HT1080 (cell line): ENCODE measurements at regions not wholly inside any gene's neighbourhood (a gene's known extent, or its start where the extent isn't known, plus 50 kb on each side); places are given as distances from the start of the nearest gene placed in this dataset.

ENCODE experiments used
- DNase-seq: peaks from one replicate; pipeline ENCODE4 v3.0.0-alpha.2; 2015; ENCODE audit warnings: low read depth

DNA sequence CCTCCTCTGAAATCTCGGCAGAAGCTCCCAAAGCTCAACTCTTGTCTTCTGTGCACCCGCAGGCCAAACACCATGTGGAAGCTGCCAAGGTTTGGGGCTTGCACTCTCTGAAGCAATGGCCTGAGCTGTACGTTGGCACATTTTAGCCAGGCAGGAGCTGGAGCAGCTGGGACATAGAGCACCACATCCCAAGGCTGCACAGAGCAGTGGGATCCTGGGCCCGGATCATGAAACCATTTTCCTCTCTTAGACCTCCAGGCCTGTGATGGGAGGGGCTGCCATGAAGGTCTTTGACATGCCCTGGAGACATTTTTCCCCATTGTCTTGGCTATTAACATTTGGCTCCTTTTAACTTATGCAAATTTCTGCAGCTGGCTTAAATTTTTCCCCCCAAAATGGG, 567.1 kb upstream of the ZNF608 start:
- no peak for DNase-seq

- no peak for DNase-seq
Measured at GRCh38 chr5:125315306-125315705, 568.9 kb upstream of the ZNF608 start.

DNA sequence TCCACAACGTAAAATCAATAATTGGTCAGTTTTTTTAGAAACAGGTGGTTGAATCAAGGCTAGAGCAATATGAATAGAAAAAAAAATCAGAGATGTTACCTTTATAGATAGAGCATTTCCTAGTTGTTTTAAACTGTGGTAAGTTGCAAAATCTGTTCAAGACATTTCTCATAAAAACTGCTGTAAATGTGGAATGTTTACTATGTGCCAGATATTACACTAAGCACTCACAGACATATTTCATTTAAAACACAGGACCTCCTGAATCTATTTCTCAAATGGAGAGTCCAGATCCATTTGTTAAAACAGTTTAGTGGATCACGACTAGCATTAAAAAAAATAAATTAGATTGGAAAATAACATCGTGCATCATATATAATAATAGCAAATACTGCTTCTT, 570.0 kb upstream of the ZNF608 start:
- no peak for DNase-seq

DNA sequence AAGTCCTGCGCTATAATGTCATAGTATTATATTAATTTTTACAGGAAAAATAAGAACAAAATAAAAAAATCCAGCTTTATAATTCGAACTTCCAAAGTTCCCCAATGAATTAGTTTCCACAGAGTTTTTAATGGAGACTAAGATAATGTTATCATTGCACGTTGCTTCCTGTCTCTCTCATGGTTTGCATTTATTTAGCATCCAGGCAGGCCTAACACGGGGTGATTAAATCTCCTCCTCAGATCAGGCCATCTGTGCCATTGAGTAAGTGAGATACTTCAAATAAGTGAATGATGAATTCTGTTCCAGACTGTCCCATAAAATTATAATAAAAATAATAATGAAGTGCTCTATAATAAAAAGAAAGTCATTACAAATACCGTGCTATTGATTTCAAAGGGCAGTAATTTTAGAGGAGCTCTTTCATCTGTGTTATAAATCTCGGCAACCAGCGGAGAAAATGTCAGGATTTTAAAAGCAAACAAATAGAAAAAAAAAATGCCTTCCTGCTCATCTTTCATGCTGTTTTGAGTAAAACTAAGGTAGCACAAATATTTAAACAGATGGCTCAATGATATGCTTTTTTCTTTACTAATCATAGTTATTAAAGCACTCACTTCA, 570.6 kb upstream of the ZNF608 start:
- no peak for DNase-seq

- DNase-seq, result no peak
Measured at GRCh38 chr5:125317536-125317995, 571.1 kb upstream of the ZNF608 start.

DNA sequence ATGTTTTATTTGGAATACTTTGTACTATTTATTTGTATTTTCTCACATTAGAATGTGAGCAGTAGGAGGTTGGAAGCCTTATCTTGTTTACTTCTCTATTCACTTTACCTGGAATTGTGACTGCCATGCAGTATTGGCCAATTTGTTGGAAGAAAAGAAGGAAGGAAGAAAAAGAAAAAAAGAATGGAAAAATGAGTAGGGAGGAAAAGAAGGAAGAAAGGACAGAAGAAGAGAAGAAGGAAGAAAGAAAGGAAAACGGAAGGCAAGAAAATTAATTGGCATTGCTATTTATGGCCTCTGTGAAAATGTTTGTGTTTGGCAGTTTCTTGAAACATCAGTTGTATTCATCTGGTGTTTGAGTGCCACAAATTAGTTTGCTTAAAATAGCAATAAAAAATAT, 575.2 kb upstream of the ZNF608 start:
- DNase-seq, result no peak

- no peak for DNase-seq
Measured at GRCh38 chr5:125323613-125324012, 577.2 kb upstream of the ZNF608 start.

DNA sequence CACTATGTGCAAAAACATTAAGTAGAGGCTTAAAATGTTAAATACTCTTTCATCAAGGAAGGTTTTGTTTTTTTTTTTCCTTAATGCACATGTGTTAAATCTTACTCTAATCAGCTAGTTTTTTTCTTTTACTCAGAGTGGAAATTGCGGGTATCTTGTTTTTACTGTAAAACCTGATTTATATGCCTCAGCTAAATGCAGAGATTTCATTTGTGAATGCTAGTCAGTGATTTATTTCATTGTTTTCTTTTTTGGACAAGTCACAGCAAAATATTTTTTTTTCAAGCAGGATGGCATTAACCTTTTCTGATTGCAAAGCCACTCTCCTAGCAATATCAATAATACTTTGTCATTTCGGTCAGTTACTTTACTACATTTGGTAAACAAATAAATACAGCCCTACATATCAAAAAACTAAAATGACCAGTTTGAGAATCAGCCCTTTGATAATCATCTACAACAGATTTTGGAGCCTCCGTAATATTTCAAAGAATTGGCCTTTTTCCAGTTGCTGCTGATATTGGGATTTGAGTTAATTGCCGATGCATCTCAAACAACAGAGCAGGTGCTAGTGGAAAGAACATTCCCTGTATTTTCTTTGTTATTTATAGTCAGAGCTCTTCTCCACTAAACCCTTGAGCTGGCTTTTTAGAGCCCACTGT, 579.2 kb upstream of the ZNF608 start:
- DNase-seq, result no peak

GRCh38 chr5:125326150-125326510, 579.7 kb upstream of the ZNF608 start:
- DNase-seq, result peak; percentile 59

DNA sequence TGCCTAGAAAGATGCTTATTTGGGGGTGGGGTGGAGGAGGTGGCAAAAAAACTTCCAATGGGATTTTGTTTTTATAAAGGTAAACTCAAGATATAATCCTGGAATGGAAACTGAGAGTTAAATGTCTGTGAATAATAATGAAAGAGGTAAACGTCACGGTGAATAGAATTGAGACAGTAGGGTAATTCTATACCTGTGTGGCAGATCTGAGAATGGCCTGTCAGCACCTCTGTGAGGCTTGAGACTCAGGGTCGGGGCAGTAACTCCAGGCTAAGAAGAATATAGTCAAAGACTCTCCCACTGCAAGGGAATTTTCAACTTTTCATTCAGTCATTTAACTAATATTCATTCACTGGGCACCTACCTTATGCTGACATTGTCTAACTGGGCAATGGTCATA, 581.2 kb upstream of the ZNF608 start:
- no peak for DNase-seq

- no peak for DNase-seq
Measured at GRCh38 chr5:125331987-125332598, 585.7 kb upstream of the ZNF608 start.

GRCh38 chr5:125333416-125333815, 587.0 kb upstream of the ZNF608 start:
- DNase-seq, result no peak

DNA sequence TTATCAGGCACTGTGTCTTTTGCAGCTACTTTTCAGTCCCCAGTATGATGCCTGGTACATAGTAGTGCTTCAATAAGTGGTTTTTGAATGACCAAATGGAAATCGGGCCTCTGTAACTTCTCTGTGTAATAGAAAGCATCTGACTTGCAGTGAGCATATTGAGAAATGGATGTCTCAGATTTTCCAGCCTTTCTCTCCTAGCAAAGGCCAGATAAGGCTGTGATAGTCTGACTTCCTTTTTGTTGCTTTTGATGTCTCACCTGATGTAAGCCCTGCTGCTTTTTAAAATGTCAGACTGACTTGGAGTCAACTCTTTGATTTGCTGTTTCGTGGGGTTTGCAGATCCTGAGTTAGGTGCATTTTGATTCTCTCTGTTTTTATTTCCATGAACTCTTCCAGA, 590.0 kb upstream of the ZNF608 start:
- no peak for DNase-seq

DNA sequence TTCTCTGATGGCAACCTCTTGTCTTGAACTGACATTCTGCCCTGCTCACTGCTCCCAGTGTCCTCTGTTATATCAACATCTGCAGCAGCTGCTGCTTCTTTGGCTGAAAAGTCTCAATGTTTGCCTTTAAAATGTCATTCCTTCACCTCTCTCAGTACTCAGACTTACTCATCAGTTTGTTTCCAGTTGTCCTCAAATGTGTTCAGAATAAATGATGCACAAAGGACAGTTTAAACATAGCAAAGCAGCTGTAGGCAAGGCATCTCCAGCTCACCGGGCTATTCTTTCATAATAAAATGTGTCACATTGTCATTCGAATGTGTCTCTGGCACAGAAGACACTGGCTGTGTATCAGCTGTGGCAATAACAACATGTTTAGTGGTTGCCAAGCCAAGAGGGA, 590.9 kb upstream of the ZNF608 start:
- DNase-seq, result no peak

DNA sequence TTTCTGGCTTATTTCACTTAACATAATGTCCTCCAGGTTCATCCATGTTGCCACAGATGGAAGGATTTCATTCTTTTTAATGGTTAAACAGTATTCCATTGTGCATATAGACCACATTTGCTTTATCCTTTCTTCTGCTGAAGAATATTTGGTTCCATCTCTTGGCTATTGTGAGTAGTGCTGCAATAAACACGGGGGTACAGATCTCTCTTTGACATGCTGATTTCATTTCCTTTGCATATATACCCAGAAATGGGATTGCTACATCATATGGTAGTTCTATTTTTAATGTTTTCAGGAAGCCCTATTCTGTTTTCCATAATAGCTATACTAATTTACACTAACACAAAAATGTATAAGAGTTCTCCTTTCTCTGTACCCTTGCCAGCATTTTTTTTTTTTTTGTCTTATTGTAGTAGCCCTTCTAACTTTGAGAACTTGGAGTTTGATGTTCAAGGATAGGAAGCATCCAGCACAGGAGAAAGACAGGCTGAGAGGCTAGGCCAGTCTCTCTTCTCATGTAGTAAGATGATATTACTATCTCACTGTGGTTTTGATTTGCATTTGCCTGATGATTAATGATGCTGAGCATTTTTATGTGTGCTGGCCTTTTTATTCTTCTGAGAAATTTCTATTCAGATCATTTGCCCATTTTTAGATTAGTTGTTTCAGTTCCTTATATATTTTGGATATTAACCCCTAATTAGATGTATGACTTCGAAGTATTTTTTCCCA, 592.2 kb upstream of the ZNF608 start:
- no peak for DNase-seq

- no peak for DNase-seq
Measured at GRCh38 chr5:125341436-125341835, 595.0 kb upstream of the ZNF608 start.

DNA sequence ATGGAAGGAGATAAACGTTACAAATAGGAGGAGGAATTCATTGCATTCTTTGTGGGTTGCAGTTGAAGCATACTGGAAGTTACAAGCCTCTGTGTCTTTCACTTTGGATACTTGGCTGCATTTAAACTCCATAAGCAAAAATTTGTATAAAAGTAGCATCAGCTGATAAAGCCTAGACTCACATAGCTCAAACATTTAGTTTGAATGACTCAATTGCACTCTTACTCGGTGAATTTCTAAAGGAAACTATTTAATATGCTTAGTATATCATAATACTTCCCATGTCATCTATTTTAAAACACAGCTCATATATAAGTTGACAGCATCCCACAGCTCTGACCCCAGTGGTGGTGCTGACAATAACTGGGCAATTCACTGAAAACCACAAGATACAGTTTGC, 596.6 kb upstream of the ZNF608 start:
- DNase-seq, result no peak

- no peak for DNase-seq
Measured at GRCh38 chr5:125346316-125346715, 599.9 kb upstream of the ZNF608 start.

GRCh38 chr5:125348221-125348692, 601.8 kb upstream of the ZNF608 start:
- no peak for DNase-seq

DNA sequence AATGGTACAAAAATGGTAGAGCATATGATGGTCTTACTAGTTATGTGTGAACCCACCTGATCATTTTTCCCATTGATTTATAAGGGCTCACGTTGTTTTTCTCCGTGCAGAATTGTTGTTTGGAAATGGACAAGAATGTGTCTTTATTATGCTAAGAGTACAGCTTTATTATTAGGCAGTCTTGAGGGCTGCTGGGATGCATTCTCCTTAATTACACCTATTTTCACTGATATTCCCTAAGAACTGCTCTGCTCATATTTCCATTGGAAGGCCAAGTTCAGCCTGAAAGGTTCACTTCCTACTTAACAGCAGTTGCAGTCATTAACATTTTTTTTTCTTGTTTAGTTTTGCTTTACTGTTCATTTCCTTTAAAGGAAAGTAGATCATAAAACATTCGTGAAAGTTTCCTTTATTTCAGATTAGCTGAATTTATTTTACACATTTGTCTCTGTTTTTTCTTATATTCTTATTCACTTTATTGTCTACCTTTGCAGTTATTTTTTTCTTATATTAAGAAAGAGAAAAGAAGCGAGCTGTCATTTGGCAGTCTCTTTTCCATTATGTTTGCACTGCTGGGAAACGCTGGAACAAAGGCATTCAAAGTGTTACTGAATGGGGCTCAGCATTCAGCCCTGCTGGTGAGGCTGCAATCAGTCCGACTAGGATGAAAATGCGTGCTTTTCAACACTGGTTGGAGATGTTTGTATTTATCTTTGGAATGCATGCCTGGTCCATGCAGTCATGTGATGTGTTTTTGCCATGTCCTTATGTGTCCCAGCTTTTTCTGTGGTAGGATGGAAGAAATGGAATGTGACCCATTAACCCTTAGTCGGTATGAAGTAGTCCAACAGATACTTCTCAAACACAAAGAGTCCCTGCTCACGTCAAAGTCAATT, 602.7 kb upstream of the ZNF608 start:
- no peak for DNase-seq

- DNase-seq, result peak; percentile 31
Measured at GRCh38 chr5:125357660-125358059, 611.2 kb upstream of the ZNF608 start.
